Small intestine (tissue), 7 donors: ENCODE measurements at regions not wholly inside any gene's neighbourhood (a gene's known extent, or its start where the extent isn't known, plus 50 kb on each side); places are given as distances from the start of the nearest gene placed in this dataset.

Source experiments
- DNase-seq, 2 donors: peaks; one replicate each; pipeline versions ENCODE4 v3.0.0 to v3.0.0-alpha.2; 2013
- FAIRE-seq: peaks from 2 replicates; lab custom pipeline; 2012; peaks lifted over from hg19 to GRCh38; lab: Jason Lieb, UNC
- H3K27ac ChIP-seq, 3 donors: one replicate each; pipeline ENCODE4 v1.5.1; 2013; ENCODE audit warnings: low read length in 2 of 3, mild to moderate bottlenecking in 2 of 3, control low read depth in 1 of 3, inconsistent platforms in 1 of 3, low read depth in 1 of 3, moderate library complexity in 1 of 3
- H3K27me3 ChIP-seq, 3 donors: one replicate each; pipeline ENCODE4 v1.6.1; 2013; ENCODE audit warnings: low read length in 3 of 3, inconsistent platforms in 1 of 3; ENCODE audit not compliant: control insufficient read depth in 3 of 3, insufficient read depth in 3 of 3
- H3K36me3 ChIP-seq, 3 donors: one replicate each; pipeline ENCODE4 v1.6.1; 2013; ENCODE audit warnings: low read length in 3 of 3, inconsistent platforms in 1 of 3, low read depth in 1 of 3, mild to moderate bottlenecking in 1 of 3, moderate library complexity in 1 of 3; ENCODE audit not compliant: control insufficient read depth in 3 of 3, insufficient read depth in 2 of 3
- H3K4me1 ChIP-seq, 3 donors: one replicate each; pipeline ENCODE4 v1.6.1; 2013; ENCODE audit warnings: low read length in 2 of 3, inconsistent platforms in 1 of 3, low read depth in 1 of 3, mild to moderate bottlenecking in 1 of 3, moderate library complexity in 1 of 3; ENCODE audit not compliant: control insufficient read depth in 3 of 3, insufficient read depth in 2 of 3
- H3K4me3 ChIP-seq, 3 donors: one replicate each; pipeline ENCODE4 v1.5.1; 2013; ENCODE audit warnings: low read length in 3 of 3, control low read depth in 1 of 3, inconsistent platforms in 1 of 3, low read depth in 1 of 3, mild to moderate bottlenecking in 1 of 3, moderate library complexity in 1 of 3
- H3K9me3 ChIP-seq, 2 donors: one replicate each; pipeline ENCODE4 v1.6.1; 2013; ENCODE audit warnings: low read depth in 1 of 2, low read length in 1 of 2; ENCODE audit not compliant: control insufficient read depth in 2 of 2, insufficient read depth in 1 of 2
- WGBS, 3 donors: extraction: QIAGEN DNeasy Blood & Tissue Kit; methylation state at CpG; one replicate each; pipeline ENCODE4 v1.1.7; 2013; 5-methylcytosine and 5-hydroxymethylcytosine counted together
- donor health status: healthy with polysubstance abuse.
- donor health status: control.
- donor health status: control.
- donor health status: Bipolar disorder and iron deficiency.
- donor health status: healthy.

- H3K4me3 ChIP-seq: no peak overlapping the region
- no peaks in the 10 kb centered on the region for H3K27me3 ChIP-seq
- FAIRE-seq (no peak), DNase-seq (peak; percentile 66 to 70)
- H3K4me1 ChIP-seq: no peaks in the 10 kb centered on the region
- WGBS, 3 donors: 34% methylated on average over 3 of the region's 3 CpGs
- H3K36me3 ChIP-seq: no peaks in the 10 kb centered on the region
- no peaks in the 10 kb centered on the region for H3K9me3 ChIP-seq
- H3K27ac ChIP-seq: no peak overlapping the region
Observed at GRCh38 chr12:29073631-29074239, 75.3 kb upstream of the FAR2 start.

GRCh38 chr12:29081101-29081500 is 68.0 kb upstream of the FAR2 start:
- H3K27me3 ChIP-seq: no peaks in the 10 kb centered on the region
- FAIRE-seq (no peak), DNase-seq (no peak)
- no peaks in the 10 kb centered on the region for H3K4me1 ChIP-seq
- no peak overlapping the region for H3K4me3 ChIP-seq
- H3K9me3 ChIP-seq: no peaks in the 10 kb centered on the region
- no peak overlapping the region for H3K27ac ChIP-seq
- no peaks in the 10 kb centered on the region for H3K36me3 ChIP-seq

GRCh38 chr12:29082522-29082921 is 66.6 kb upstream of the FAR2 start:
- WGBS, 3 donors: 50 to 75% (median 55%) methylated on average over 4 of the region's 4 CpGs
- H3K4me1 ChIP-seq: no peaks in the 10 kb centered on the region
- H3K27ac ChIP-seq: no peak overlapping the region
- FAIRE-seq: no peak
- H3K4me3 ChIP-seq: no peak overlapping the region
- no peaks in the 10 kb centered on the region for H3K27me3 ChIP-seq
- no peaks in the 10 kb centered on the region for H3K36me3 ChIP-seq
- no peak for DNase-seq
- H3K9me3 ChIP-seq: no peaks in the 10 kb centered on the region

GRCh38 chr12:29086325-29087271 is 62.5 kb upstream of the FAR2 start:
- Histone ChIP-seq H3K4me1 (no peaks in the 10 kb centered on the region), H3K27ac (no peak overlapping the region), H3K4me3 (no peak overlapping the region), H3K27me3 (no peaks in the 10 kb centered on the region), H3K9me3 (no peaks in the 10 kb centered on the region), H3K36me3 (no peaks in the 10 kb centered on the region)
- DNase-seq: no peak
- FAIRE-seq: no peak
- 70 to 75% (median 72%) methylated on average over 9 of the region's 9 CpGs for WGBS, 3 donors

GRCh38 chr12:29088611-29089219 is 60.4 kb upstream of the FAR2 start:
- Histone ChIP-seq H3K36me3 (no peaks in the 10 kb centered on the region), H3K27ac (no peak overlapping the region), H3K4me1 (no peaks in the 10 kb centered on the region), H3K9me3 (peaks cover 0 to 7% of the 10 kb centered on the region in 2 donors), H3K27me3 (no peaks in the 10 kb centered on the region), H3K4me3 (no peak overlapping the region)
- peak; percentile 77 for FAIRE-seq
- DNase-seq: peak; percentile 8 to 35
